ENCODE measurements at regions not wholly inside any gene's neighbourhood (a gene's known extent, or its start where the extent isn't known, plus 50 kb on each side); places are given as distances from the start of the nearest gene placed in this dataset.

DNA sequence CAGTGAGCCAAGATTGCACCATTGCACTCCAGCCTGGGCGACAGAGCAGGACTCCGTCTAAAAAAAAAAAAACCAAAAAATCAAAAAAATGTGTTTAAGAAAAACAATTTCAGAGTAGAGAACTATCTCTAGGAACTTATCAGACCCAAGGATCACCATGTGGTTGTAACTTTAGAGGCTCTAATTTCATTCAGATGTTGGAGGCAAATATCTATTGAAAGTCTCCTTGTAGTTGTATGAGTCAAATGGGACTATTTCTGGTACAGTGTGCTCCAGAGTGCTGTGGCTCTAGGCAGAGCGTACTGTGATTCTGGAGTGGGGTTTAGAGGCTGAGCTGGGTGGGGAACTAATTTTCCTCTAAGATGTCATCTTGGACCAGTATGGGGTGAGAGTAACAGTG, 398.7 kb downstream of the SHQ1 start:
- no peak overlapping the region for H3K4me3 ChIP-seq (replicated peaks; ENCODE audit: low read depth, low read length)
- TF ChIP-seq CTCF (IDR thresholded peaks at IDR 0.05; ENCODE audit: low read length, missing control alignments), result no peak
- DNase-seq (ENCODE audit: low read depth), result no peak

- TF ChIP-seq CTCF (IDR thresholded peaks at IDR 0.05; ENCODE audit: low read length, missing control alignments), result no peak
- DNase-seq (ENCODE audit: low read depth), result no peak
- H3K4me3 ChIP-seq (replicated peaks; ENCODE audit: low read depth, low read length), result no peak overlapping the region
Observed at GRCh38 chr3:72448858-72449257, 399.4 kb downstream of the SHQ1 start.

DNA sequence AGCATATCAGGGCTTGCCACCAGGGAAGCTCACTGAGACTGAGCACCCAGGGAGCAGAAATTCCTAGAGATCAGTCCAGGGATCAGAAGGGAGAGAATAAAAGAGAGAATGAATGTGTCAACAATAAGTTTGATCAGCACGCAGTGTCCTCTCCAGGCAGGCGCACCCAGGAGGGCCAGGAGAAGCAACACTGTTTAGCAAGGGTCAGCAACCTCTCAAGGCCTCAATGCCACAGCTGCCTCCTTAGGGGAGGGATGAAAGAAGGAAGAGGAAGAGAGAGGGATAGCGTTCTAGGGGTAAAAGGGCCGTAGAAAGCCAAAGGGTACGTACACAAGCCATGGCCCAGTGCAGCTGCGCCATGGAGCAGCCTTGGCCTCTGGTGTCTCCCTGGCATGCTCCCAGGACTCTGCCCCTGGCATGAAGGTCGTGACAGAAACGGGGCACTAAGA, 399.8 kb downstream of the SHQ1 start:
- no peak for DNase-seq (ENCODE audit: low read depth)
- no peak for TF ChIP-seq CTCF (IDR thresholded peaks at IDR 0.05; ENCODE audit: low read length, missing control alignments)
- no peak overlapping the region for H3K4me3 ChIP-seq (replicated peaks; ENCODE audit: low read depth, low read length)

DNA sequence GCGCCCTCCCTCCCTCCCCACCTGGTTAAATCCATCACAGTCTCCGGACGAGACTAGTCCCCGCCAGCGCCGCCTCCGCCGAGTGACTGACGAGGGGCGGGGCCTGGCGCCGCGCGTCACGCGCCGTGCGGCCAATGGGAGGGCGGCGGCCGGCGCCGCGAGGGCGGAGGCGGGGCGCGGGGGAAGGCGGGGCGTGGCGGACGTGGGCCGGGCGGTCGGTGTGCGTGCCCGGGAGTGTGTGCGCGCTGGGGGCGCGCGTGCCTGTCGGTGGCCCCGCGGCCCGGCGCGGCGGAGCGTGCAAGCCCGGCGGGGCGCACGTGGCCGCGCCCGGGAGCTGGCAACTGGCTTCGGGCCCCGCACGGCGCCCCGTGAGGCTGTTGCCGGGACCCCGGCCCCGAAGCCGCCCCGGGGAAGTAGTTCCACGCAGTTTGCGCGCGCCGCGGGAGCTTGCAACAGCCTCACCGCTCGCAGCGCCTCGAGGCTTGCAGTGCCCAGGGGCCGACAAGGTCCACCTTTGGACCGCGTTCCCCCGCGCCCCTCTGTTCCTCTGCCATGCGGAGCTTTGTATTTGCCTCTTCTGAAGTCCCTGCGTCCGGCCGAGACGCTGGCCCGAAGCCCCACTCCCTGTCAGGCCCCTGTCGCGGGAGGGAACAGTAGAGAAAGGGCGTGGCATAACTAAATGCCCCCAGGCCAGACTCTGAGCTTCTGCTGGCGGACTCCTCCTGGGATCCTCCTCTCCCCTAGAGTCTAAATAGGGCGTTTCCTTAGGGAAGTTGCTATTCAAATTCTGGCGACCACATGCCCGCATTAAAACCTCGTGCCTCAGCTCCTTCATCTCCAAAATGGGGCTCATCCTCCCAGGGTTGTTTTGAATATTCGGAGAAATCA, 400.9 kb downstream of the SHQ1 start:
- TF ChIP-seq CTCF (IDR thresholded peaks at IDR 0.05; ENCODE audit: low read length, missing control alignments), result no peak
- H3K4me3 ChIP-seq (replicated peaks; ENCODE audit: low read depth, low read length), result peak overlapping the region; percentile 89
- peak; percentile 91 for DNase-seq (ENCODE audit: low read depth)

- TF ChIP-seq CTCF (IDR thresholded peaks at IDR 0.05; ENCODE audit: low read length, missing control alignments), result no peak
- DNase-seq (ENCODE audit: low read depth), result peak; percentile 49
- H3K4me3 ChIP-seq (replicated peaks; ENCODE audit: low read depth, low read length), result peak within 1 kb of the TSS; percentile 89
Observed at GRCh38 chr3:72446218-72447058, 401.8 kb downstream of the SHQ1 start, which contains the start of gene RYBP. Gene RYBP (minus strand): TSS chr3:72446621.

GRCh38 chr3:72445827-72446217, 402.4 kb downstream of the SHQ1 start:
- TF ChIP-seq CTCF (IDR thresholded peaks at IDR 0.05; ENCODE audit: low read length, missing control alignments), result no peak
- peak overlapping the region; percentile 89 for H3K4me3 ChIP-seq (replicated peaks; ENCODE audit: low read depth, low read length)
- DNase-seq (ENCODE audit: low read depth), result no peak

Measured in fibroblast of pulmonary artery (primary cell).